Subcutaneous abdominal adipose tissue (tissue), 5 donors: ENCODE measurements at regions not wholly inside any gene's neighbourhood (a gene's known extent, or its start where the extent isn't known, plus 50 kb on each side); places are given as distances from the start of the nearest gene placed in this dataset.

ENCODE experiments used
- H3K27ac ChIP-seq: one replicate; pipeline ENCODE4 v1.7.0; 2013; ENCODE audit warnings: low read depth, mild to moderate bottlenecking, inconsistent platforms, low read length, moderate library complexity
- H3K27me3 ChIP-seq, 5 donors: one replicate each; pipeline ENCODE4 v1.7.0; 2013; ENCODE audit warnings: low read length in 5 of 5, inconsistent platforms in 1 of 5; ENCODE audit not compliant: control insufficient read depth in 5 of 5, insufficient read depth in 4 of 5
- H3K36me3 ChIP-seq, 5 donors: one replicate each; pipeline ENCODE4 v1.7.0; 2013; ENCODE audit warnings: low read length in 5 of 5; ENCODE audit not compliant: control insufficient read depth in 5 of 5, insufficient read depth in 5 of 5
- H3K4me1 ChIP-seq, 5 donors: one replicate each; pipeline ENCODE4 v1.7.0; 2013; ENCODE audit warnings: low read length in 5 of 5, mild to moderate bottlenecking in 3 of 5, moderate library complexity in 1 of 5; ENCODE audit not compliant: control insufficient read depth in 5 of 5, insufficient read depth in 5 of 5
- H3K4me3 ChIP-seq, 5 donors: one replicate each; pipeline ENCODE4 v1.7.0; 2013; ENCODE audit warnings: low read length in 5 of 5, low read depth in 1 of 5
- H3K9ac ChIP-seq, 5 donors: one replicate each; pipeline ENCODE4 v1.7.0; 2013; ENCODE audit warnings: low read length in 5 of 5, mild to moderate bottlenecking in 4 of 5, moderate library complexity in 3 of 5
- H3K9me3 ChIP-seq, 5 donors: one replicate each; pipeline ENCODE4 v1.7.0; 2013; ENCODE audit warnings: low read length in 5 of 5; ENCODE audit not compliant: control insufficient read depth in 5 of 5
- donor health status: healthy.
- donor health status: healthy.
- donor health status: healthy.
- donor health status: healthy.
- donor health status: healthy.

DNA sequence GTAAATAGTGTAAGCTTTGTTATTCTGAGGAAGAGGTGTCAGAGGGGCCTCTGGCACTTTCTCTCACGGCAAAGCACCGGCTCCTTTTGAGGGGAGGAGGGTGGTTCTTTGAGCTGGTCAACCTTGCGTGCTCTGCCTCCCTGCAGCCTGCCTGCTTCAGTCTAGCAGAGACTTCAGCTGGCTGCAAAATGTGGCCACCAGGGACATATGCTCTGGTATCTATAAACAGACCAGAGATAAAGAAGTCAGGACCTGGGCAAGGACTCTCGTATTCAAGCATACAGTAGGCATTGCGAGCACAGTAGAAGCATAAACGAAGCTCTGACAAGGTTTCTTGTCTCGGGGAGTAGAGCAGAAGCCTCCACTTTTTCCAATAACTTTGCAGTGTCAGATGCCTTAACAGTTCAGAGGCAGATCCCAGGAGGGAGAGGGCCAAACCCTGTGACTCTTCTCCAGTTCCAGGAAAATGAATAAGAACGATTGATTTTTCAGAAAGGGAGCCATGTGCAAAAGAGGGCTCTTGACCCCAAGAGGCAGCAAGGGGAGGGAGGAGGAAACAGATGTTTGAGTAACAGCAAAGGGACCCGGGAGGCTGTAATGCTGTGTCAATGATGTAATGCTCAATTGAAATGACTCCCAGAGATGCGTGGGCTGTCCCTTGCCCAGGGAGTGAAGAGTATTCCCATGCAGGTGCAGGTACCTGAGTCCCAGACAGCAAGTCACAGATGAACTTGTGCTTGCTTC is 57.9 kb upstream of the TEX13D start:
- no peak overlapping the region for H3K9ac ChIP-seq
- peak overlapping the region in 1 of 5 donors; percentile 32 for H3K4me3 ChIP-seq
- peaks cover 0 to 25% (median 20%) of the 10 kb centered on the region in 5 donors for H3K4me1 ChIP-seq
- no peaks in the 10 kb centered on the region for H3K9me3 ChIP-seq
- H3K36me3 ChIP-seq: no peaks in the 10 kb centered on the region
- peaks cover 0 to 3% (median 0%) of the 10 kb centered on the region in 5 donors for H3K27me3 ChIP-seq
- H3K27ac ChIP-seq: no peak overlapping the region

GRCh38 chrX:124275182-124275894 is 57.1 kb upstream of the TEX13D start:
- H3K36me3 ChIP-seq: no peaks in the 10 kb centered on the region
- H3K9me3 ChIP-seq: no peaks in the 10 kb centered on the region
- H3K27ac ChIP-seq: no peak overlapping the region
- peaks cover 0 to 3% (median 0%) of the 10 kb centered on the region in 5 donors for H3K27me3 ChIP-seq
- no peak overlapping the region for H3K4me3 ChIP-seq
- H3K4me1 ChIP-seq: peaks cover 0 to 17% (median 15%) of the 10 kb centered on the region in 5 donors
- H3K9ac ChIP-seq: no peak overlapping the region

- H3K9me3 ChIP-seq: no peaks in the 10 kb centered on the region
- H3K36me3 ChIP-seq: no peaks in the 10 kb centered on the region
- H3K27ac ChIP-seq: no peak overlapping the region
- H3K4me3 ChIP-seq: no peak overlapping the region
- H3K9ac ChIP-seq: no peak overlapping the region
- H3K4me1 ChIP-seq: peaks cover 0 to 3% (median 2%) of the 10 kb centered on the region in 5 donors
- H3K27me3 ChIP-seq: peaks cover 0 to 2% (median 0%) of the 10 kb centered on the region in 5 donors
Measured at GRCh38 chrX:124280294-124280902, 52.1 kb upstream of the TEX13D start.

DNA sequence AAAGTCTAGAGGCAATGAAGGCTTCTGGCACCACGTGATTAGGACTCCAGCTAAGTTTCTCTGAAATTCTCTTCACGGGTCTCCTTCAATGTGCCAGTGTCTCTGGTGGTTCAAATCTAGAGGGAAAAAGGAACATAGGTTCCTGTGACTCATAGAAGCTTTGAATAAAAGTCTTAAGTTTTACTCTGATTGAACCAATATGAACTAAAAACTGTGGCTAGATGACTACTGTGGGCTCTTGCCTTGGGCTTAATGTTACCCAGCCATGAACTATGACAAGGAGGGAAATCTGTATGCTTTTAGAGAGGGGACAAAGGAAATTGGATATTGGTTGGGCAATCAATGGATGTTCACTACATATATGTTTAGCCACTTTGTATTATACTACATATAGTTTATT is 49.9 kb upstream of the TEX13D start:
- Histone ChIP-seq H3K4me1 (no peaks in the 10 kb centered on the region), H3K36me3 (no peaks in the 10 kb centered on the region), H3K9ac (no peak overlapping the region), H3K27me3 (no peaks in the 10 kb centered on the region), H3K9me3 (no peaks in the 10 kb centered on the region), H3K4me3 (no peak overlapping the region), H3K27ac (no peak overlapping the region)
